HG03457 (cell line): ENCODE measurements at regions not wholly inside any gene's neighbourhood (a gene's known extent, or its start where the extent isn't known, plus 50 kb on each side); places are given as distances from the start of the nearest gene placed in this dataset.
"Not testable (repeated sequence)": the region's sequence is repeated elsewhere in the genome, so short reads cannot be mapped to it uniquely, and the experiment has no call there.

Experiments used
- ATAC-seq: cut with Tn5 transposase; IDR thresholded peaks from one replicate; pipeline ENCODE4 v1.9.1; 2021; ENCODE audit warnings: moderate number of reproducible peaks; ENCODE audit not compliant: unreplicated experiment

GRCh38 chr16:85202051-85202601, 89.9 kb upstream of the CIBAR2 start:
- ATAC-seq = no peak

- ATAC-seq = no peak
Observed at GRCh38 chr16:85202631-85203461, 90.6 kb upstream of the CIBAR2 start.

- no peak for ATAC-seq
Observed at GRCh38 chr16:85203462-85203813, 91.2 kb upstream of the CIBAR2 start.

GRCh38 chr16:85204242-85205010, 92.2 kb upstream of the CIBAR2 start:
- ATAC-seq = no peak

GRCh38 chr16:85205257-85205656, 93.0 kb upstream of the CIBAR2 start:
- not testable (repeated sequence) for ATAC-seq

- ATAC-seq = no peak
Observed at GRCh38 chr16:85205747-85206471, 93.6 kb upstream of the CIBAR2 start.

- ATAC-seq = no peak
Observed at GRCh38 chr16:85206472-85207356, 94.4 kb upstream of the CIBAR2 start.

GRCh38 chr16:85207357-85207921, 95.2 kb upstream of the CIBAR2 start:
- ATAC-seq = no peak

GRCh38 chr16:85208181-85208580, 95.9 kb upstream of the CIBAR2 start:
- no peak for ATAC-seq

GRCh38 chr16:85208643-85209520, 96.6 kb upstream of the CIBAR2 start:
- ATAC-seq = no peak

- no peak for ATAC-seq
Observed at GRCh38 chr16:85209526-85210121, 97.4 kb upstream of the CIBAR2 start.

GRCh38 chr16:85210423-85211169, 98.3 kb upstream of the CIBAR2 start:
- no peak for ATAC-seq

- no peak for ATAC-seq
Observed at GRCh38 chr16:85211271-85211801, 99.1 kb upstream of the CIBAR2 start.

- ATAC-seq = no peak
Observed at GRCh38 chr16:85213926-85214675, 101.8 kb upstream of the CIBAR2 start.

- no peak for ATAC-seq
Observed at GRCh38 chr16:85215478-85216118, 103.3 kb upstream of the CIBAR2 start.
